HepG2 (cell line): ENCODE measurements at regions not wholly inside any gene's neighbourhood (a gene's known extent, or its start where the extent isn't known, plus 50 kb on each side); places are given as distances from the start of the nearest gene placed in this dataset.

Experiments
- ASH2L ChIP-seq: fragments of 300-600, 200-600 bp; sonication (generic); IDR thresholded peaks from 2 replicates; pipeline ENCODE4 v1.7.0; 2017; ENCODE audit warnings: low read depth, mild to moderate bottlenecking, moderate library complexity, mixed read lengths, low read length; ENCODE audit not compliant: insufficient read length
- IKZF1 ChIP-seq: fragments of 450-650 bp; IDR thresholded peaks from 2 replicates; pipeline ENCODE4 v1.7.1; 2016
- IRF9 ChIP-seq: sonication (generic); formaldehyde crosslinking; IDR thresholded peaks from 2 replicates; pipeline ENCODE4 v1.8.0; 2022; ENCODE audit warnings: missing genetic modification reagents, mild to moderate bottlenecking, borderline replicate concordance
- ISX ChIP-seq: sonication (generic); formaldehyde crosslinking; conservative IDR thresholded peaks from 2 replicates; pipeline ENCODE4 v1.5.0; 2020; ENCODE audit warnings: missing genetic modification reagents
- MZF1 ChIP-seq: sonication (generic); formaldehyde crosslinking; IDR thresholded peaks from 2 replicates; pipeline ENCODE4 v1.8.1; 2023; ENCODE audit warnings: mild to moderate bottlenecking, missing genetic modification reagents, borderline replicate concordance
- NCOR1 ChIP-seq: fragments of 200-600 bp; sonication (generic); IDR thresholded peaks from 2 replicates; pipeline ENCODE4 v1.7.0; 2017; ENCODE audit warnings: antibody characterized with exemption, low read length, borderline replicate concordance
- SIX1 ChIP-seq: sonication (generic); formaldehyde crosslinking; IDR thresholded peaks from 2 replicates; pipeline ENCODE4 v1.4.0; 2020; ENCODE audit warnings: missing genetic modification reagents, borderline replicate concordance
- SP5 ChIP-seq: IDR thresholded peaks from 2 replicates; pipeline ENCODE4 v1.6.1; 2016; ENCODE audit warnings: low read depth, borderline replicate concordance
- UBTF ChIP-seq: sonication (generic); formaldehyde crosslinking; IDR thresholded peaks from 2 replicates; pipeline ENCODE4 v1.4.0; 2020; ENCODE audit warnings: mild to moderate bottlenecking, missing genetic modification reagents
- ZBTB1 ChIP-seq: sonication (generic); formaldehyde crosslinking; IDR thresholded peaks from 2 replicates; pipeline ENCODE4 v1.4.0; 2020; ENCODE audit warnings: missing genetic modification reagents, borderline replicate concordance
- ZEB1 ChIP-seq: IDR thresholded peaks from 2 replicates; pipeline ENCODE4 v1.6.1; 2012; ENCODE audit warnings: mild to moderate bottlenecking, low read depth, inconsistent platforms; ENCODE audit not compliant: insufficient replicate concordance
- ZFP91 ChIP-seq: sonication (generic); formaldehyde crosslinking; IDR thresholded peaks from 2 replicates; pipeline ENCODE4 v1.9.0; 2022; ENCODE audit warnings: missing genetic modification reagents, mild to moderate bottlenecking, borderline replicate concordance
- ZNF513 ChIP-seq: sonication (generic); formaldehyde crosslinking; conservative IDR thresholded peaks from 2 replicates; pipeline ENCODE4 v1.5.0; 2020; ENCODE audit warnings: missing genetic modification reagents
- ZNF589 ChIP-seq: sonication (generic); formaldehyde crosslinking; conservative IDR thresholded peaks from 2 replicates; pipeline ENCODE4 v1.8.0; 2022; ENCODE audit warnings: mild to moderate bottlenecking, moderate library complexity, missing genetic modification reagents
- ZNF614 ChIP-seq: IDR thresholded peaks from 2 replicates; pipeline ENCODE4 v1.6.1; 2018; ENCODE audit warnings: missing biosample characterization, missing genetic modification reagents, inconsistent platforms, borderline replicate concordance
- ZNF766 ChIP-seq: sonication (generic); formaldehyde crosslinking; IDR thresholded peaks from 2 replicates; pipeline ENCODE4 v1.5.0; 2020; ENCODE audit warnings: missing genetic modification reagents, borderline replicate concordance
- TF ChIP-seq, protein P1 (sequence below): IDR thresholded peaks from 2 replicates; pipeline ENCODE4 v1.4.0; 2020; ENCODE audit warnings: mild to moderate bottlenecking, missing genetic modification reagents

DNA sequence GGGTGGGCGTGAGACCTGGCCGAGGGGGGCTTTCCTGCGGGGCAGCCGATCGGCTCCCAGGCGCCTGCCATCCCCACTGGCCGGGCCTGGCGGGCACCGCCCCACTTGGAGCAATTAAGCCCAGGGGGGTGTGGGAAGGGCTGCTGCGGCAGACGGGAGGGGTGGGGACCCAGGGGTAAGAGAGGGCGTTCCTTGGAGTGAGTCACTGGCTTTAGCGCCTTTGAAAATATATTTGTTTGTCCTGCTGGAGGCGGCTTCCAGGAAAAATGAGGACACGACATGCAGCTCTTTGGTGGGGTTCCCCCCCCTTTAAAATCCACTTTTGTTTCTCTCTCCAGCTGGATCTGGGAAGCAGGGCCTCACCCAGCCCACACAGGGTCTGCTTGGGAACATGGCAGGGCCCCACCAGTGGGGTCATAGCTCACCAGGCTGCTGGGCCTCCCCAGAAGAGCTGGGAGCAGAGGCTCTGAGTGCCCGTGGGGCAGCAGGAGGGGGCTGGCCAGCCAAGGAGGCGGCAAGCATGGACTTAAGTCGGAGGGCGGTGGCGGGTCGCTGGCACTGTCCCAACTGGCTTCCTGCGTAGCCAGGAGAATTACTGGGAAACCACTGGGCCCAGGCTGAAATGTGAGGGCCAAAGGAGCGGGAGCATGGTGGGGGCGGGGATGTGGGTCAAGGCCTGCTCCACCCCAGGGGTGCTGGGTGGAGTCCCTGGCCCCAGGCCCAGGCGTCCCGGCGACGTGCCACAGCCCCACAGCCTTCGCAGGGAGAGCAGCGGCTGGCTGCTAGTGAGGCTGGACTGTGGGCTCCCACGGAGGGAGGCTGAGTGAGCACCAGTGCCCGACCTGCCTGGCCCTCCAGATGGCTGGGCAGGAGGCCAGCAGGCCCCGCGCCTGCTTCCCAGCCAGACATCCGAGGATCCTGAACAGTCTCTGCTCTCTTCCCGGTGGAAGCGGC is 128.0 kb downstream of the RFLNA start (continued):
- no peak for TF ChIP-seq MZF1
- TF ChIP-seq ASH2L: peak; percentile 59
- no peak for TF ChIP-seq ZNF766 (CRISPR knock-in tag)
- TF ChIP-seq, protein P1, sequence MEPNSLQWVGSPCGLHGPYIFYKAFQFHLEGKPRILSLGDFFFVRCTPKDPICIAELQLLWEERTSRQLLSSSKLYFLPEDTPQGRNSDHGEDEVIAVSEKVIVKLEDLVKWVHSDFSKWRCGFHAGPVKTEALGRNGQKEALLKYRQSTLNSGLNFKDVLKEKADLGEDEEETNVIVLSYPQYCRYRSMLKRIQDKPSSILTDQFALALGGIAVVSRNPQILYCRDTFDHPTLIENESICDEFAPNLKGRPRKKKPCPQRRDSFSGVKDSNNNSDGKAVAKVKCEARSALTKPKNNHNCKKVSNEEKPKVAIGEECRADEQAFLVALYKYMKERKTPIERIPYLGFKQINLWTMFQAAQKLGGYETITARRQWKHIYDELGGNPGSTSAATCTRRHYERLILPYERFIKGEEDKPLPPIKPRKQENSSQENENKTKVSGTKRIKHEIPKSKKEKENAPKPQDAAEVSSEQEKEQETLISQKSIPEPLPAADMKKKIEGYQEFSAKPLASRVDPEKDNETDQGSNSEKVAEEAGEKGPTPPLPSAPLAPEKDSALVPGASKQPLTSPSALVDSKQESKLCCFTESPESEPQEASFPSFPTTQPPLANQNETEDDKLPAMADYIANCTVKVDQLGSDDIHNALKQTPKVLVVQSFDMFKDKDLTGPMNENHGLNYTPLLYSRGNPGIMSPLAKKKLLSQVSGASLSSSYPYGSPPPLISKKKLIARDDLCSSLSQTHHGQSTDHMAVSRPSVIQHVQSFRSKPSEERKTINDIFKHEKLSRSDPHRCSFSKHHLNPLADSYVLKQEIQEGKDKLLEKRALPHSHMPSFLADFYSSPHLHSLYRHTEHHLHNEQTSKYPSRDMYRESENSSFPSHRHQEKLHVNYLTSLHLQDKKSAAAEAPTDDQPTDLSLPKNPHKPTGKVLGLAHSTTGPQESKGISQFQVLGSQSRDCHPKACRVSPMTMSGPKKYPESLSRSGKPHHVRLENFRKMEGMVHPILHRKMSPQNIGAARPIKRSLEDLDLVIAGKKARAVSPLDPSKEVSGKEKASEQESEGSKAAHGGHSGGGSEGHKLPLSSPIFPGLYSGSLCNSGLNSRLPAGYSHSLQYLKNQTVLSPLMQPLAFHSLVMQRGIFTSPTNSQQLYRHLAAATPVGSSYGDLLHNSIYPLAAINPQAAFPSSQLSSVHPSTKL (CRISPR knock-in tag): 0 out of 2 replicates have a peak, but pooled peaks have one; percentile 48
- no peak for TF ChIP-seq SIX1
- peak; percentile 53; the same call in 1 of the 2 replicates for TF ChIP-seq IRF9
- TF ChIP-seq ZNF589 (CRISPR knock-in tag): no peak
- TF ChIP-seq ZEB1: no peak
- no peak for TF ChIP-seq ISX
- peak; percentile 51 for TF ChIP-seq UBTF (CRISPR knock-in tag)
- TF ChIP-seq NCOR1: peak; percentile 34; the same call in 1 of the 2 replicates
- no peak for TF ChIP-seq ZBTB1 (CRISPR knock-in tag)
- 0 out of 2 replicates have a peak, but pooled peaks have one; percentile 24 for TF ChIP-seq ZNF614 (CRISPR knock-in tag)
- no peak for TF ChIP-seq IKZF1
- TF ChIP-seq ZFP91 (CRISPR knock-in tag): 0 out of 2 replicates have a peak, but pooled peaks have one; percentile 23
- TF ChIP-seq ZNF513: no peak
- TF ChIP-seq SP5 (CRISPR knock-in tag): peak; percentile 91
